Hindlimb muscle (tissue), 1 donor: ENCODE measurements at regions not wholly inside any gene's neighbourhood (a gene's known extent, or its start where the extent isn't known, plus 50 kb on each side); places are given as distances from the start of the nearest gene placed in this dataset.

Experiments
- DNase-seq: peaks from one replicate; pipeline ENCODE4 v3.0.0-alpha.2; 2013

- no peak for DNase-seq
These were observed 147.3 kb upstream of the KCNK2 start for GRCh38 chr1:214935258-214935657.

GRCh38 chr1:214939180-214939579 is 143.4 kb upstream of the KCNK2 start:
- no peak for DNase-seq

- DNase-seq: no peak
These were observed 141.5 kb upstream of the KCNK2 start for GRCh38 chr1:214941061-214941460.

- DNase-seq: no peak
These were observed 139.5 kb upstream of the KCNK2 start for GRCh38 chr1:214943054-214943453.

- DNase-seq: no peak
These were observed 135.9 kb upstream of the KCNK2 start for GRCh38 chr1:214946615-214947014.

DNA sequence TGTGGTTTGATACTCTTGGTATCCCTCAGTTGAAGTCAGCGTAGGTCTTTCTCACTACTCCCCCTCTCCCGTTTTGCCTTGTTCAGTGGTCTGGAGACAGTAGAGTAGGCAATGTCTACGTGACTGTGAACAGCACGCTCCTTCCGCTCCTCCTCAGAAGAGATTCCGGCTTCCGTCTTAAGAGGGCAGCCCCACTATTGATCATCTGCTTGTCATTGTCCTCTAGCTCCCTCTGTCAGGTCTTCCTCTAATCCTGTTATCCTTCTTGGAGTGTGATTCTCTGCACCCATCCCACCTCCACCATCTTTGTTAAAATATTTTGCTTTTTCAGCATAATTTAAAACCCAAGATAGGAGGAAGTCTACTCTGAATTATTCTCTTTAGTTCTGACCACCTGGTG is 129.9 kb upstream of the KCNK2 start:
- no peak for DNase-seq

DNA sequence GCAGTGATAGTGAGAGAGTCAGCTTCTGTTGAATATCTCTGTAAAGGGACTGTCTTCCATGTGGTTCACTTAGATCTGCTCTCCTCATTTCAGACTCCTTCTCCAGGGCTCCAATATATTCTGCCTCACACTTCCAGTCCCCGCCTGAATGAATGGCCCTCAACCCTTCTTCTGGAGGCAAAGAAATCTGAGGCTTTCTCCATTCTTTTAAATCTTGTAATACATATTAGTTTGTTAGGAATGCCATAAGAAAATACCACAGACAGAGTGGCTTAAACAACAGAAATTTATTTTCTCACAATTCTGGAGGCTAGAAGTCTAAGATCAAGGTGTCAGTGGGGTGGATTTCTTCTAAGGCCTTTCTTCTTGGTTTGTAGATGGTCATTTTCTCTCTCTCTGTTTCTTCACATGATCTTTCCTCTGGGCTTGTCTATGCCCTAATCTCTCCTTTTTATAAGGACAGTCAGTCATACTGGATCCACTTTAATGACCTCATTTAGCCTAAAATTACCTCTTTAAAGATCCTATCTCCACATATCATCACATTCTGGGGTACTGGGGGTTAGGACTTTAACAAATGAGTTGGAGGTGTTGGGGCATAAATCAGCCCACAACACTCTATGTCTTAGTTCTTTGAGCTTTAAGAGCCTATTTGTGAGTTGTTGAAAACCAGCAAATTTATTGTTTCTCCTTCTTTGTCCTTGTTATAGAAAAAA is 128.5 kb upstream of the KCNK2 start:
- no peak for DNase-seq

DNA sequence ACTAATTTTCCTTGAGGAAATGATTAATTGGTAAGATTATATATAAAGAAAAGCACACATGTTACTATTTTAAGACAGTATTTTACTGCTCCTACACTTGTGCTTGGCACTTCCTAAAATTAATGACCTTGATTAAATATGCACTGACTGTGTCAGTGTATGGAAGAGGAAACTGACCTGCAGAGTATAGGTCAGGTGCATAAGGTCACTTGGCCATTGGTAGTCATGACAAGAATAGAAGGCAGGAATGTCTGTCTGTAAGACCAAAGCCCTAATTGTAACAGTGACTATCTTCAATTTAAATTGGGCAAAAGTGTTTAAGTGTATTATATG is 128.0 kb upstream of the KCNK2 start:
- DNase-seq: no peak

DNA sequence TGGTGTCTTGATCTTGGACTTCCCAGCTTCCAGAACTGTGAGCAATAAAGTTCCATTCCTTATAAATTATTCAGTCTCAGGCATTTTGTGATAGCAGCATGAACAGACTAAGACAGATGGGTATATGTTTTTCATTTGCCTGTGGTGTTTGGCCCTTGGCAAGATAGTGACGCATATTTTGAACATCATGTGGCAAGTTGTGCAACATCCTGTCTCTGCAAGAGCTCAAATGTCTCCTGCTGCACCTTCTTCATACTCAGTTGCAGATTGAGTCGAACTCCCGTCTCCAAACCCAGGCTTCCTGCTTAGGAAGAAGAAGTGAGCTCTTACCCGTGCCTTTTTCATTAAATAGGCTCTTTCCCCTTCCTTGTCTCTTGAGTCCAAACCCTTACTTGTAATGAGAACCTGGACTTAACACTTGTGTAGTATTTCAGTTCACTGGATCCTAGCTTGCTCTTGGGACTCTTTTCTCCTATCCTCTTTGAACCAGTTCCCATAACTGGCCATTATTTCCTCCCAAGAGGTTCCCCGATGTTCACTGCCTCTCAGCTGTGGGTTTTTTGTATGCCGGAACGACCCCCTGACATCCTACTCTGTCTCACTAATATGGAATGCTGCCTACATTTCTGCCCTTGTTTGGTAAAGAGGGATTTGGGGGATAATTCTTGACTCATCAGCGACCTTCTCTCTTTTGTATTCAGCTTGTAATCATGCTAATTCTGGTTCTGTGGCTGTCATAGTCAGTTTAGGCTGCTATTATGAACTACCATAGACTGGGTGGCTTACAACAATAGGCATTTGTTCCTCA is 125.0 kb upstream of the KCNK2 start:
- no peak for DNase-seq

DNA sequence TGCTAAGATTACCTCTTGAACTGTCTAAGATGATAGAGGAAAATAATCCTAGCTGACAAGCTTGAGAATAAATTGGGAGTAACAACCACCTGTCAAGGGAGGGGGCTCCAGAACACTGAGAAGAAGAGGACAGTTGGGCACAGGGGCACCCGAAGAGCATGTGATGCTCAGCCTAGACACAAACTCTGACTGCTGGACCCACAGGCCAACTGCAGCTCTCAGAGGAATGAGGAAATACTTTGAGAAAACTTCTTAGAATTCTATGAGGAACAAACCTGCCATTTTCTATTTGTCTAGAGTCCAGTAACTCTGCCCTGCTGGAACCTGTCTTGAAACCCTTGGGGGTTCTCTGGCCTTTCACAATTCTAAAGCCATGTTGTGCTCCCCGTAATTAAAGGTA is 124.1 kb upstream of the KCNK2 start:
- DNase-seq: no peak

DNA sequence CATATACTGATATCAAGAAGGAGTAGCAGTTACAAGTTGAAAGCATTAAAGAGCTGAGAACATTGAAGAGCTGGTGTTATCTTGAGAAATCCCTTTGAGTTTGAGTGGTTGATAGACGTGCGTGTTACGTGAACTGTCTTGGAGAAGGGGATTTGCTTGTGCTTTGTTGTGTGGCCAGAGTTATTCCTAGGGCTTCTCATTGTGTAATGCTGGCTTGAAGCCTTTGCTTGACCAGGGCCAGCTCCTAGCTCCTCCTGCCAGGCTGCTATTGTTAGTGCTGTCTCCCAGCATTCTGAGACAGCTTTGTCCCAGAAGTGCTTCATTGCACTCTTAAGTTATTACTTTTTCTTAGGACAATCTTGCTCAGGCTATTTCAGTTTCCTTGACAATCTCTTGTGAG is 116.2 kb upstream of the KCNK2 start:
- no peak for DNase-seq

GRCh38 chr1:214967865-214968575 is 114.5 kb upstream of the KCNK2 start:
- DNase-seq: no peak

DNA sequence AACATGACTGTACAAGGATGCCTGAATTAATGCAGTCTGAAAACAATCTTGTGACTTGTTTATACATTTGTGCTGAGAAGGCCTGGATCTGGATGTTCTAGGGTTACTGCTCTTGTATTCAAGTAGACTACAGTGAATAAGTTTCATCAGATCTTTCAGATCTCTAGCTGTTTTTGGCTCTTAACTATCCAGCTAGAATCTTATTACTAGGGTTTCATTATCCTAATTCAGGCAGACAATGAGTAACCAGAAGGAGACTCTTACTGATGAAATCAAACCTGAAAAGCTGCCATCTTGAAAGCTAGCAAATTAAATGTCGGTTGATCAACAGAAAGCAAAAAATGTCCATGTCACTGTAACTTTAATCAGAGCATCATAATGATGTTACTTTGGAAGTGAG is 112.5 kb upstream of the KCNK2 start:
- no peak for DNase-seq

DNA sequence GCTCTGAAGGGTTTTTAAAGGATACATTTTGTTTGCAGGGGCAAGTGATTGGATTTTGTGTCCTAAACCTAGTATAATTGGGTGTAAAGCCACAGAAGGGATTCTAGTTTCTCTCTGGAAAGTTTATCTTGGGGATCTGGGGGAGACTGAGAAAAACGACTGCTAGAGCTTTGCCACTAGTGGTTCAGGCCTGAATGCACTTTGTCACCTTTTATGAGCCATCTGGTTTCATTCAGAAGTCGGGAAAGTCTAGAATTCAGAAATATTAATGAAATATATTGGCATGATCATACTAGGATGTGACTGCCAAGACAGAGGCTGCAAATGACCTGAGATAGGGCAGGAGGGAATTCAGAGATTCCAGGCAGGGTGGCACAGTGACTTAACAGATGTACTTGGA is 111.5 kb upstream of the KCNK2 start:
- DNase-seq: no peak

DNA sequence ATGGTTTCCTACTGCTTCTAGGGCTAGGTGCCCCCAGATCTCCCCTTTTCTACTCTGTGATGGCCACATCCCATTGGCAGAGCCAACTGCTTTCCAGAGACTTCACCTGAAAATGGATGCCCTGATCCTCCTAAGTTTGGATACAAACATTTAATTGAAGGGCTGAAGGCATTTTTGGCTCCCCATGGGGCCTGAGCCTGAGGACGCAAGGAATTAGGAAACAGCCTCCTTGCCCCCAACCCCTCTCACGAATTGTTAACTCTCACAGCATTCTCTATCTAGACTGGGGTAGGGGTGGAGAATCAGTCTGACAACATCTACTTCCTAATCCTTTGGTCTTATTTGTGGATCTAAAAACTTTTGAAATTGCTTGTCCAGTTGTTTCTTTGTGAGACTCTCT is 108.5 kb upstream of the KCNK2 start:
- DNase-seq: no peak

DNA sequence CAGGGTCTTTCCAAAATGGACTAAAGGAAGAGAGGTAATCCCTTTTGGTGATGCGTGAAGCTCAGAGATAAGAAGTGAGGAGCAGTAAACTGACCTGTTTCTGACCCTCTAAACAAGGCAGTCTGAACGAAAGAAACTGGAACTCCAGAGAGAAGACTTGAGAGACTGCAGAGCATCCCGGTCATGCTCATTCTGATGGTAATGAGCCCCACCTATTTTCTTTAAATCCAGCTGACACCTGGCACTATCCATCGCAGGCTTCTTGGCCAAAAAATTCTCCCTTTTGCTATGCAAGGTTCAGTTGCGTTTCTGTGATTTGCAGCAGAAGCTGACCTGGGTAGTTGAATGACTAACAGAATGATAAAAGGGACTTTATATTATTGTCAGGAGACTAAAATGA is 105.9 kb upstream of the KCNK2 start:
- DNase-seq: no peak

DNA sequence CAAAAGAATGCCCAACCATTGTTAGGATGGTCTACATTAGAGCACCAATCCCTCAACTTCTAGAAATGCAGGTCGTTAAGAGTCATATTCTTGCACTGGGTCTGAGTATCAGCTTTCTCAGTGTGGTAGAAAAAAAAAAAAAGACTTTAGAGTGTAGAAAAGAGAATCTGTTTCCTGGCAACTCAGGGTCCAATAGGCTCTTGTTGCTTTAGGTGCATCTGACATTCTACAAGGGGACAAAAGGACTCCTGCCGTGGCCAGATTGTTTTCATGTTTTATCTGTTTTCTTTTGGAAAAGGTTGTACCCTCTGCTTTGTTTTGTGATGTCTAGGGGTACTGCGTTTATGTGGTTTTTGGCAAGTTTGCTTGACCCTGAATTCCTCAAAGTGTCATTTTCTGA is 105.4 kb upstream of the KCNK2 start:
- no peak for DNase-seq

GRCh38 chr1:214977700-214978374 is 104.7 kb upstream of the KCNK2 start:
- DNase-seq: no peak

DNA sequence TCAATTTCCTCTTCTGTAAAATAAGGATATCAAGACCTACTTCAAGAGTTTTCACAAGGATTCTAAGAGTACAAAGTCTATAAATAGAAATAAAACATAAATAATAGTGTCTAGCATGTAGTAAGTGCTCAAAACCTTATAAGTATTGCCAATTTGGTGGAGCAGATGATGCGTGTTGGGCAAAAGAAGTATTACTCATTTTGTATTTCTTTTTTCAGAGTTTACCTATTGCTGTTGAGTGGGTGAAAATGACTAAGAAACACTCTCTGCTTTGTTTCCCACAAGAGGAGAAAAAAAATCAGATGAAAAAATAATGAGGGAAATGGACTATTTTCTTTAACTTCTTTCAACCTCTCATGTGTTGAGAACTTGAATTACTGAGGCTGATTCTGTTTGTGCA is 103.3 kb upstream of the KCNK2 start:
- DNase-seq: no peak

DNA sequence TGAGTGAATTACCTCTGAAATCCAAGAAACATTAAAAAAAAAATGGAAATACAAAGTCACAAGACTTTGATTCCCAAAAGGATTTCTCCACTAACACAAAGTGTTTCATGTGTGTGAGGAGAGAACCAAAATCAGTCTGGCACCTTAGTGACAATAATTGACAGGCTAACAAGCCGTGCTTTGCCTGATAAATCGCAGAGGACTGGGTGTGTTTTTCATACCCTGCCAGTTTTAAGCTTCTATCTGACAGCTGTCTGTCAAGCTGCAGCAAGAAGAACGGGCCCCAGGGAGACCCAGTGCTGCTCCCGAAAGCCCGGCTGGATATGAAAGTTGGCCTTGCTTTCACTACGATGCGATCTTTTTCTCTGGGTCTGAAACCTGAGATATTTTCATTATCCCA is 101.6 kb upstream of the KCNK2 start:
- DNase-seq: no peak

- no peak for DNase-seq
These were observed 99.2 kb upstream of the KCNK2 start for GRCh38 chr1:214983126-214983869.

GRCh38 chr1:214989341-214989740 is 93.2 kb upstream of the KCNK2 start:
- DNase-seq: no peak

- DNase-seq: no peak
These were observed 91.9 kb upstream of the KCNK2 start for GRCh38 chr1:214990619-214991018.
